ENCODE measurements at regions not wholly inside any gene's neighbourhood (a gene's known extent, or its start where the extent isn't known, plus 50 kb on each side); places are given as distances from the start of the nearest gene placed in this dataset.

DNA sequence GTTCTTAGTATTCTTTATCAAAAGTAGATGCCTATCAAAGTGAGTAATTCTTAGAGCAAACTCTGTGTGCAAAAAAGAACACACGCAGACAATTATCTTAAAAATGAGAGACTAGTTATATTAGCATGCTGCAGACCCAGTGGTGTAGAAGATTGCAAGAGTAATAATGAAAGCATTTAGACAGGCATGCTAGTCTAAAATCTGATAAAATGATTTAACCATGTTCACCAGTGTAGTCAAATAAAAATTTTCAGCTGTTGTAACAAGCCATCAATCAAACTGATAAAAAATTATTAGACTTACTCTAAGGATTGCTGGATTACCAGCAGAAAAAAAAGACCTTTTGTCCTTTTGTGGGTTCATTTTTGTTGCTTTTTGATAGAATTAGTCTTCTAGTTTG, 241.9 kb upstream of the TLE4 start:
- Histone ChIP-seq H3K4me3 (ENCODE audit: low read length in 2 of 2) (no peak overlapping the region), H3K27ac (ENCODE audit: low read depth in 1 of 2, low read length in 2 of 2) (no peak overlapping the region), H3K36me3 (ENCODE audit: control insufficient read depth in 1 of 2, insufficient read depth in 2 of 2, low read length in 1 of 2) (no peaks in the 10 kb centered on the region), H3K27me3 (ENCODE audit: control insufficient read depth in 1 of 2, insufficient read depth in 2 of 2, low read length in 1 of 2) (no peaks in the 10 kb centered on the region), H3K9me3 (ENCODE audit: control insufficient read depth, low read length) (no peaks in the 10 kb centered on the region), H3K4me1 (ENCODE audit: control insufficient read depth in 1 of 2, insufficient read depth in 2 of 2, low read length in 2 of 2) (no peaks in the 10 kb centered on the region)
- intact Hi-C loops (cut with DNase I), result no loop called here
- no peak for DNase-seq
- ATAC-seq (ENCODE audit: low FRiP score), result no peak
- 14 to 33% methylated on average over 1 of the region's 1 CpG for WGBS, 2 donors

DNA sequence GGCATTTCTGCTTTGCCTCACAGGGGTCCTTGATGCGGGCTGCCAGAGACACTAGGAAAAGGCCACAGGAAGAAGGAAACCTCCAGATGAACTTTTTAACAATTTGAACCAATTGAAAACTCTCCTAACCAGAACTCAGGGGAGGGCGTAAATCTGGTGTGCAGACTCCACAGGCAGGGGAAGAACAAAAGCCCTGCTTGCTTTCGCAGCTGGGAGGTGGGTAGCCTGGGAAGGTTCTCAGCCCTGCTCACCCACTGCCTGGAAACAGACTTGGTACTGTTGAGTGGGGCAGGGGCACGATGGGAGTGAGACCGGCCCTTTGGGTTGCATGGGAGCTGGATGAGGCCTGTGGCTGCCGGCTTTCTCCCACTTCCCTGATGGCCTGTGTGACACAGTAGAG, 237.8 kb upstream of the TLE4 start:
- H3K4me3 ChIP-seq (ENCODE audit: low read length in 2 of 2), result no peak overlapping the region
- ATAC-seq (ENCODE audit: low FRiP score) (no peak), DNase-seq (no peak)
- no peaks in the 10 kb centered on the region for H3K27me3 ChIP-seq (ENCODE audit: control insufficient read depth in 1 of 2, insufficient read depth in 2 of 2, low read length in 1 of 2)
- H3K4me1 ChIP-seq (ENCODE audit: control insufficient read depth in 1 of 2, insufficient read depth in 2 of 2, low read length in 2 of 2), result no peaks in the 10 kb centered on the region
- H3K27ac ChIP-seq (ENCODE audit: low read depth in 1 of 2, low read length in 2 of 2), result no peak overlapping the region
- 90 to 96% methylated on average over 6 of the region's 6 CpGs for WGBS, 2 donors
- peaks cover 9% of the 10 kb centered on the region for H3K9me3 ChIP-seq (ENCODE audit: control insufficient read depth, low read length)
- no peaks in the 10 kb centered on the region for H3K36me3 ChIP-seq (ENCODE audit: control insufficient read depth in 1 of 2, insufficient read depth in 2 of 2, low read length in 1 of 2)
- intact Hi-C loops (cut with DNase I), result no loop called here

DNA sequence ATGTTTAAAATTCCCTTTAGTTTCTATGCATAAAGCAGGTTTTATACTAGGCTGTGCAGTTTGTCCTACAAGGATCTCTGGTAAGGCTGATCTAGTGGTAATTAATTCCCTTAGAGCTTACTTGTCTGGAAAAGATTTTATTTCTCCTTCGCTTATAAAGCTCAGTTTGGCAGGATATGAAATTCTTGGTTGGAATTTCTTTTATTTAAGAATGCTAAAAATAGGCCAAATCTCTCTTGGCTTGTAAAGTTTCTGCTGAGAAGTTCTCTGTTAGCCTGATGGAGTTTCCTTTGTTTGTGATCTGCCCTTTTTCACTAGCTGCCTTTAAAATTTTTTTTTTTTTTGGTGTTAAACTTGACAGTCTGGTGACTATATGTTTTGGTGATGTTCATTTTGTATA, 237.1 kb upstream of the TLE4 start:
- no peaks in the 10 kb centered on the region for H3K36me3 ChIP-seq (ENCODE audit: control insufficient read depth in 1 of 2, insufficient read depth in 2 of 2, low read length in 1 of 2)
- H3K4me1 ChIP-seq (ENCODE audit: control insufficient read depth in 1 of 2, insufficient read depth in 2 of 2, low read length in 2 of 2), result no peaks in the 10 kb centered on the region
- intact Hi-C loops (cut with DNase I), result no loop called here
- no peak overlapping the region for H3K4me3 ChIP-seq (ENCODE audit: low read length in 2 of 2)
- peaks cover 9% of the 10 kb centered on the region for H3K9me3 ChIP-seq (ENCODE audit: control insufficient read depth, low read length)
- H3K27ac ChIP-seq (ENCODE audit: low read depth in 1 of 2, low read length in 2 of 2), result no peak overlapping the region
- ATAC-seq (ENCODE audit: low FRiP score), result no peak
- 16 to 23% methylated on average over 1 of the region's 1 CpG for WGBS, 2 donors
- H3K27me3 ChIP-seq (ENCODE audit: control insufficient read depth in 1 of 2, insufficient read depth in 2 of 2, low read length in 1 of 2), result no peaks in the 10 kb centered on the region
- no peak for DNase-seq

DNA sequence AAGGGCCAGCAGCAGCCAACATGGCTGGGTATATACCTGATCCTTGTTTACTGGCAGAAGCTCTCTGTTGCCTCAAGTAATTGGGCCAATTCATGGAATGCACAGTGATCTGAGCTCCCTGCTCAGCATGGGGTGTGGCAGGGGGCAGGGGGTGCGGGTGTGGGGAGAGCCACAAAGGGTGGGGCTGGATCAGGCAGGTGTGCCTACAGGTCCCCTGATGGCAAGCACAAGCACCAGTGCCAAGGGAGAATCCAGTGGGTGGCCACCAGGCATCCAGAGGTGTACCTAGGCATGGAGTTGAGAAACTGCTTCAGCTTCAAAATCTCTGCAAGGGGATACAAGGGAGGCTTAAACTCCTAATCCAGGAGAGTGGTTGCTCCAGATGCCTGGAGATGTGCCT, 235.8 kb upstream of the TLE4 start:
- ATAC-seq (ENCODE audit: low FRiP score) (no peak), DNase-seq (no peak)
- Histone ChIP-seq H3K4me1 (ENCODE audit: control insufficient read depth in 1 of 2, insufficient read depth in 2 of 2, low read length in 2 of 2) (no peaks in the 10 kb centered on the region), H3K9me3 (ENCODE audit: control insufficient read depth, low read length) (peaks cover 9% of the 10 kb centered on the region), H3K27me3 (ENCODE audit: control insufficient read depth in 1 of 2, insufficient read depth in 2 of 2, low read length in 1 of 2) (no peaks in the 10 kb centered on the region), H3K4me3 (ENCODE audit: low read length in 2 of 2) (no peak overlapping the region), H3K36me3 (ENCODE audit: control insufficient read depth in 1 of 2, insufficient read depth in 2 of 2, low read length in 1 of 2) (no peaks in the 10 kb centered on the region), H3K27ac (ENCODE audit: low read depth in 1 of 2, low read length in 2 of 2) (no peak overlapping the region)
- intact Hi-C loops (cut with DNase I), result no loop called here
- WGBS, 2 donors, result 89 to 92% methylated on average over 1 of the region's 1 CpG

DNA sequence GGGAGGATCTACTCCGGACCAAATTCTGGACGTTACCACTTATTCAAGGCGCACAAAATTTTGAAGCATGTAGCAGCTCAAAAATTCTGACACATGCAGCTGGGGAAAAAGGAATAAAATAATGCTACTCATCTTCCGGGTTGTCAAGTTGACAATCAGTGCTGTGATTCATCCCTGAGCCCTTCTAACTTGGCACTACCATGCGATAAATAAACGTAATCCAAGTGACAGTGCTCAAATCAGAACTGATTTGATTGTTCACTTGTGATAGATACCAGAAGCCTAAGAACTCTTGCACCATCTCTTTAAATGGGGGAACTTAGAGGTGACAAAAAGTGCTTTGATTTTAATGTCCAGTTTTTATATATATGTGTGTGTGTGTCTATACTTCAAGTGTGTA, 230.2 kb upstream of the TLE4 start:
- Histone ChIP-seq H3K27me3 (ENCODE audit: control insufficient read depth in 1 of 2, insufficient read depth in 2 of 2, low read length in 1 of 2) (no peaks in the 10 kb centered on the region), H3K36me3 (ENCODE audit: control insufficient read depth in 1 of 2, insufficient read depth in 2 of 2, low read length in 1 of 2) (no peaks in the 10 kb centered on the region), H3K4me1 (ENCODE audit: control insufficient read depth in 1 of 2, insufficient read depth in 2 of 2, low read length in 2 of 2) (no peaks in the 10 kb centered on the region), H3K9me3 (ENCODE audit: control insufficient read depth, low read length) (peaks cover 4% of the 10 kb centered on the region), H3K27ac (ENCODE audit: low read depth in 1 of 2, low read length in 2 of 2) (no peak overlapping the region), H3K4me3 (ENCODE audit: low read length in 2 of 2) (no peak overlapping the region)
- DNase-seq (no peak), ATAC-seq (ENCODE audit: low FRiP score) (no peak)
- intact Hi-C loops (cut with DNase I), result no loop called here
- WGBS, 2 donors, result 83 to 85% methylated on average over 6 of the region's 6 CpGs

DNA sequence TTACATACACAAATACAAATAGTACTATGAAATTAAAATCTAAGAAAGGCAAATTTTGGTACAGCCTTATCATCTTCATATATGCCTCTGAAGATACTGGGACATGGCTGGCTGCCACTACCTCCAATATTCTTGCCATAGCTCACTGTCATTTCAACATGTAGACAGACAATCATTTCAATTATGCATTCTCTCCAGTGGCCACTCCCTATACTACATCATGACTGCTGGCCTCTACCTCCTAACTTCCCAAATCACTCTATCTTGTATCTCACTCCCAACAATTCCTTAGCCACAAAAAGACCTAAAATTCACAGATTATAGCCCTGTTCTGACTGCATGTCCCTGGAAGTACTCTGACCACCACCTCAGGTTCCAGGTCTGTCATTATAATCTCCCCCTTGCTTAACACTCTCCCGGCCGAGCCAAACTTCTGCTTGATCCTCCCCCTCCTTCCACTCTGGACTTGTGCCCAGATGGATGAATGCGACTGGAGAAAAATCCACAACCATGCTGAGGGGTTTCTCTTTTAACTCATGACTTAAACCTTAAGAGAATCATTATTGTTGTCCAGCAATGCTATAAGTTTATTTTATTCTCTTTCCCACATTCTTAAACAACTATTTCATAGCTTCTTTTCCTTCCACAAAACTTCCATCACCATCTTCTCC, 225.3 kb upstream of the TLE4 start:
- Histone ChIP-seq H3K27me3 (ENCODE audit: control insufficient read depth in 1 of 2, insufficient read depth in 2 of 2, low read length in 1 of 2) (no peaks in the 10 kb centered on the region), H3K4me3 (ENCODE audit: low read length in 2 of 2) (no peak overlapping the region), H3K9me3 (ENCODE audit: control insufficient read depth, low read length) (no peaks in the 10 kb centered on the region), H3K4me1 (ENCODE audit: control insufficient read depth in 1 of 2, insufficient read depth in 2 of 2, low read length in 2 of 2) (no peaks in the 10 kb centered on the region), H3K36me3 (ENCODE audit: control insufficient read depth in 1 of 2, insufficient read depth in 2 of 2, low read length in 1 of 2) (no peaks in the 10 kb centered on the region), H3K27ac (ENCODE audit: low read depth in 1 of 2, low read length in 2 of 2) (no peak overlapping the region)
- intact Hi-C loops (cut with DNase I), result no loop called here
- ATAC-seq (ENCODE audit: low FRiP score), result no peak
- no peak for DNase-seq
- 5 to 6% methylated on average over 3 of the region's 3 CpGs for WGBS, 2 donors

DNA sequence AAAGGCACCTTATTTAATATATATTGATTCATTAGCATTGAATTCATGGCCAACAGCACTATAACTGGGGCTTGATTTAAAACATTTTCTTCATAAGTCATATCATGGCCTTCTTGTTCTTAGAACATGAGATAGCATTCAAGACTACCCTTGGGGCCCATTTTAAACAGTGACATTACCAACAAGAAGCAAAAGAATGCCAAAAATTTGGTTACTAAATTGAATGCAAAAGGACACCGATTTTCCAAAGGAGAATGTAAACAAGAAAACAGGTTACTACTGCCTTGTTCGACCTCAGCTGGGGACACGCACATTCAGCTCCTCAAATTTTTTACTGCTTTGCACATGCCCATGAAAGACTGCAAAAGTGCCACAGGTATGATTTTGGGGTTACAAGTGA, 219.4 kb upstream of the TLE4 start:
- Histone ChIP-seq H3K36me3 (ENCODE audit: control insufficient read depth in 1 of 2, insufficient read depth in 2 of 2, low read length in 1 of 2) (no peaks in the 10 kb centered on the region), H3K4me3 (ENCODE audit: low read length in 2 of 2) (no peak overlapping the region), H3K4me1 (ENCODE audit: control insufficient read depth in 1 of 2, insufficient read depth in 2 of 2, low read length in 2 of 2) (no peaks in the 10 kb centered on the region), H3K27ac (ENCODE audit: low read depth in 1 of 2, low read length in 2 of 2) (no peak overlapping the region), H3K27me3 (ENCODE audit: control insufficient read depth in 1 of 2, insufficient read depth in 2 of 2, low read length in 1 of 2) (no peaks in the 10 kb centered on the region), H3K9me3 (ENCODE audit: control insufficient read depth, low read length) (no peaks in the 10 kb centered on the region)
- intact Hi-C loops (cut with DNase I), result no loop called here
- no peak for ATAC-seq (ENCODE audit: low FRiP score)
- no peak for DNase-seq
- 54 to 59% methylated on average over 3 of the region's 3 CpGs for WGBS, 2 donors

DNA sequence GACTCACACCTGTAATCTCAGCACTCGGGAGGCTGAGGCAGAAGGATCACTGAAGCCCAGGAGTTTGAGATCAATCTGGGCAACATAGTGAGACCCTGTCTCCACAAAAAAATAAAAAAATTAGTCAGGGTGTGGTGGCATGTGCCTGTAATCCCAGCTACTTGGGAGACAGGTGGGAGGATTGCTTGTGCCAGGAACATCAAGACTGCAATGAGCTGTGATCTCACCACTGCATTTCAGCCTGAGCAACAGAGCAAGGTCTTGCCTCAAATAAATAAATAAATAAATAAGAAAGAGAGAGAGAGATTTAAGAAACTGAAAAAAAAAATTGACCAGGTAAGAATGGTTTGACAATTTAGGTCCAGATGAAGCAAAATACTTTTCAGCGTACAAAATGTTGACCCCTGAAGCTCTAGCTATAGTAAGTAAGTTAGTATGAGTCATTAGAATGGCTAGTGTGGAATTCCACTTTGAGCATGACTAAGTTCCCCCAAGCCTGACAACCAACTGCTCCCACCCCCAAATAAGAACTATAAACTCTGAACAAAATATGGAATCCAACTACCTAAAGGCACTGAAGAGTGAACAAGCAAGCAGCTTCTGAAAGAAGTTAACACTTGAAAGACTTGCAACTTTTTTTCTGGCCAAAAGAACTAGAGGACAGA, 217.8 kb upstream of the TLE4 start:
- WGBS, 2 donors, result 80 to 87% methylated on average over 2 of the region's 2 CpGs
- H3K27ac ChIP-seq (ENCODE audit: low read depth in 1 of 2, low read length in 2 of 2), result no peak overlapping the region
- ATAC-seq (ENCODE audit: low FRiP score) (no peak), DNase-seq (no peak)
- H3K4me3 ChIP-seq (ENCODE audit: low read length in 2 of 2), result no peak overlapping the region
- H3K9me3 ChIP-seq (ENCODE audit: control insufficient read depth, low read length), result no peaks in the 10 kb centered on the region
- peaks cover 0 to 1% of the 10 kb centered on the region in 2 donors for H3K27me3 ChIP-seq (ENCODE audit: control insufficient read depth in 1 of 2, insufficient read depth in 2 of 2, low read length in 1 of 2)
- intact Hi-C loops (cut with DNase I), result no loop called here
- no peaks in the 10 kb centered on the region for H3K4me1 ChIP-seq (ENCODE audit: control insufficient read depth in 1 of 2, insufficient read depth in 2 of 2, low read length in 2 of 2)
- no peaks in the 10 kb centered on the region for H3K36me3 ChIP-seq (ENCODE audit: control insufficient read depth in 1 of 2, insufficient read depth in 2 of 2, low read length in 1 of 2)

DNA sequence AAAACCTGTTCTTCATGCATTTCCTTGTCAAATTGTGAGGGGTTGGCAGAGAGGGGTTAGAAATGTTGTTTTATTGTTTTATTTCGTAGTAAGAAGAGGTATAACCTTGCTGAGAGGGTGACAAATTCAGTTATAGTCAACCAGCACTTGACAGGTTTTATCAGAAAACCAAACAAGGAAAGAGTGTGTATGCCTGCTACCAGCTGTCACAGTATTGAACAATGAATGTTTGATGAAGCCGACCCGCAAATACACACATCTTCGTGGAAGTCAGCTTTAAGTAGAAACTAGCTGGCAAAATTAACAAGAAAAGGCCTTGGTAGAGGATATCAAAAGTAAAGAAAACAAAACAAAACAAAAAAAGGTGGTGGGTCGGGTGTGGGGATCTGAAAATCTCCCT, 214.6 kb upstream of the TLE4 start:
- no peak overlapping the region for H3K4me3 ChIP-seq (ENCODE audit: low read length in 2 of 2)
- DNase-seq (no peak), ATAC-seq (ENCODE audit: low FRiP score) (no peak)
- no peaks in the 10 kb centered on the region for H3K36me3 ChIP-seq (ENCODE audit: control insufficient read depth in 1 of 2, insufficient read depth in 2 of 2, low read length in 1 of 2)
- peaks cover 0 to 1% of the 10 kb centered on the region in 2 donors for H3K27me3 ChIP-seq (ENCODE audit: control insufficient read depth in 1 of 2, insufficient read depth in 2 of 2, low read length in 1 of 2)
- intact Hi-C loops (cut with DNase I), result no loop called here
- H3K27ac ChIP-seq (ENCODE audit: low read depth in 1 of 2, low read length in 2 of 2), result no peak overlapping the region
- H3K9me3 ChIP-seq (ENCODE audit: control insufficient read depth, low read length), result no peaks in the 10 kb centered on the region
- H3K4me1 ChIP-seq (ENCODE audit: control insufficient read depth in 1 of 2, insufficient read depth in 2 of 2, low read length in 2 of 2), result no peaks in the 10 kb centered on the region
- WGBS, 2 donors, result 48 to 52% methylated on average over 5 of the region's 5 CpGs
